ENCODE measurements at regions not wholly inside any gene's neighbourhood (a gene's known extent, or its start where the extent isn't known, plus 50 kb on each side); places are given as distances from the start of the nearest gene placed in this dataset.

DNA sequence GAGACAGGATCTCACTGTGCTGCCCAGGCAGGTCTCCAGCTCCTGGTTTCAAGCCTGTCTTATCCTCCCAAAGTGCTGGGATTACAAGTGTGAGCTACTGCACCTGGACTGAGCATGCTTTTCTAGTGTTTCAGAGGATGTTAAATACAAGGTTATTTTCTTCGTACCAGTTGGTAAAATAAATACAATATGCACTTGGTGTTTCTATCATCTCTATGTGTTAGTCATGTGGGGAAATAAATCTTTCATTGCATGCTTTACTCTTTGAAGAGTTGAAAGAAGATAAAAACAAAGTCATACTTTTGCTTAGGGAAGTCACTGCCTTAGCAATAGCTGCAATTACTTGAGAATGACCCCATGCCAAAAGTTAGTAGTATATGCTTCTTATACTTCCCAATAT, 162.3 kb downstream of the PCDH7 start:
- no peaks in the 10 kb centered on the region for H3K9me3 ChIP-seq
- no peak for DNase-seq
- H3K4me1 ChIP-seq, result no peaks in the 10 kb centered on the region
- no peak for TF ChIP-seq CTCF (IDR thresholded peaks at IDR 0.05; ENCODE audit: low read depth, low read length)
- H3K27me3 ChIP-seq, result no peaks in the 10 kb centered on the region
- H3K4me3 ChIP-seq (ENCODE audit: low read depth, low read length), result no peak overlapping the region
- H3K36me3 ChIP-seq, result no peaks in the 10 kb centered on the region

DNA sequence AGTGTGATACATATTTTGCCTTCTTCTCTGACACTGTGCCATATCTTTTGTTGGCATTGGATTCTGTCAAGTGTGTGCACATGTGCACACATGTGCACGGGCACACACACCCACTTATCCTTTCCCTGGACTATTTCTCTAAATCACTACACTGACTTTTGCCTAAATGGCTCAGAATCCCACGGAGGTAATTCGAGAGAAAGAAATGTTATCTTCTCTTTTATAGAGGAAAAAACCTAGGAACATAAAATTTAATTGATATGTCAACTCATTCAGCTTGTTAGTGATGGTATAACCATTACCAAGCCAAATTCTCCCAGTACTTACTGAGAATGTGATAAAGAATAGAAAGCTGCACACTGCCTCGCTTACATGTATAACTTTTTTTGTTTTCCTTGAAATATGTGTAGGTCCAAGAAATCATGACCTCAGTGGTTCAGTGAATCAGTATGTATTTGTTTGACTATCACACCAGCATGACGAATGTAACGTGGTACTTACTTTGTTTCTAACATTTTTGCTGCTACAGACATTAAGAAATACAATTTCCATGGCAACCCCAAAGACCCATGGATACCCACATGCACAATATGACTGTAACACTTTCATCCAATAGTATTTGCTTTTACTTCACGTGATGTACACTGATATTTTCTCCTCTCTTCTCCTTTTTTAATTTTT, 163.0 kb downstream of the PCDH7 start:
- DNase-seq, result no peak
- no peak overlapping the region for H3K4me3 ChIP-seq (ENCODE audit: low read depth, low read length)
- H3K4me1 ChIP-seq, result no peaks in the 10 kb centered on the region
- H3K36me3 ChIP-seq, result no peaks in the 10 kb centered on the region
- no peaks in the 10 kb centered on the region for H3K27me3 ChIP-seq
- no peaks in the 10 kb centered on the region for H3K9me3 ChIP-seq
- no peak for TF ChIP-seq CTCF (IDR thresholded peaks at IDR 0.05; ENCODE audit: low read depth, low read length)

- Histone ChIP-seq H3K9me3 (no peaks in the 10 kb centered on the region), H3K27me3 (no peaks in the 10 kb centered on the region), H3K4me3 (ENCODE audit: low read depth, low read length) (no peak overlapping the region), H3K4me1 (peaks cover 7% of the 10 kb centered on the region), H3K36me3 (no peaks in the 10 kb centered on the region)
- no peak for TF ChIP-seq CTCF (IDR thresholded peaks at IDR 0.05; ENCODE audit: low read depth, low read length)
- DNase-seq, result no peak
These were observed 181.6 kb downstream of the PCDH7 start for GRCh38 chr4:30901461-30902451.

DNA sequence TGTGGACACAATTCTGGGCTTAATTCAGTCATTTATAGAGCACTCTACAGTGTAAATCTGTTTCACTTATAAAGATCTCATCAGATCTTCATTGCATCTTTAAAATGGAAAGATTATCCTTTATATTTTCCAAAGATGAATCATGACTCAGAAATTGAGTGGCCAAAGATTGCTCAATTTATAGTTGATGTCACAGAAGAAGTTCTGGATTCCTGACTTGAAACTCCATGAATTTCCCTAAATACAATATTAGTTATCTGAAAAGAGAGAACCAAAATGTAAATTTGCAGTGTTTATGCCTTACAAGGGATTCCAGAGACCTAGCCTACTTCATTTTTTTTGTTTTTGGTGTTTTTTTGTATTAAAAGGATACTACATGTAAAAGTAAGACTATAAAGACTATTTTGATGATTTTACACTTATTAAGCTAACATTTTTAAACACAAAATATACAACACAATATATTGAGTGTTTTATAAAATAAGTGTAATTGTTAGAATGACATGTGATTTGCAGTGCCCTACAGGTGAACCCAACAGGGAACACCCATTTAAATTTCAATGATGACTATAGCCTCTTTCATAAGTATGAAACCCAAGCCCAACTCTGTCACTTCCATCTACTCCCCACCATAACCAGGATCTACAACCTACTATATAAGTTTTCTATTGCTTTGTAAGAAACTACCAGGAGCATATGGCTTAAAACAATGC, 183.5 kb downstream of the PCDH7 start:
- no peak overlapping the region for H3K4me3 ChIP-seq (ENCODE audit: low read depth, low read length)
- H3K9me3 ChIP-seq, result no peaks in the 10 kb centered on the region
- H3K27me3 ChIP-seq, result no peaks in the 10 kb centered on the region
- DNase-seq, result no peak
- H3K4me1 ChIP-seq, result no peaks in the 10 kb centered on the region; the same call in 1 of the 2 replicates
- no peaks in the 10 kb centered on the region for H3K36me3 ChIP-seq
- TF ChIP-seq CTCF (IDR thresholded peaks at IDR 0.05; ENCODE audit: low read depth, low read length), result no peak

- Histone ChIP-seq H3K4me1 (no peaks in the 10 kb centered on the region; the same call in 1 of the 2 replicates), H3K4me3 (ENCODE audit: low read depth, low read length) (no peak overlapping the region), H3K9me3 (no peaks in the 10 kb centered on the region), H3K36me3 (no peaks in the 10 kb centered on the region), H3K27me3 (no peaks in the 10 kb centered on the region)
- no peak for TF ChIP-seq CTCF (IDR thresholded peaks at IDR 0.05; ENCODE audit: low read depth, low read length)
- no peak for DNase-seq
These were observed 184.0 kb downstream of the PCDH7 start for GRCh38 chr4:30904215-30904555.

Data from BE2C (cell line).